ENCODE measurements at regions not wholly inside any gene's neighbourhood (a gene's known extent, or its start where the extent isn't known, plus 50 kb on each side); places are given as distances from the start of the nearest gene placed in this dataset.
"Not testable (repeated sequence)": the region's sequence is repeated elsewhere in the genome, so short reads cannot be mapped to it uniquely, and the experiment has no call there.

DNA sequence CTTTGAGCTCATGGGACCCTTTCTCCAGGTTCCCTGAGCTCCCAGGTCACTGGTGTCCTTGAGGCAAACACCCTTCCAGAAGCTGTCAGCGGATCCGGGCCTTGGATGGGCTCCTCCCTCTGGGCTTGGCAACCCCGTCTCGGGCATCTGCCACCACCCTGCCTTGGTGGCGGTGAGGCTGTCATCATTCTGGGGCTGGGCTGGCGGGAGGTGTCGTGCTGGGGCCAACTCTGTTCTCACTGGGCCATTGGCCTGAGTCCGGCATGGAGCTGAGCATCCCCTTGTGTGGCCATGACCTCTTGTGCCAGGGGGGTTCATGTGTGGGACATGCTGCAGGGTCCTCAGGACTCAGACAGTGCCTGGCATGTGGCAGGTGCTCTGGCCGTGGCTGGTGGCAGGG, 197.6 kb downstream of the LAT start:
- no peak for DNase-seq (ENCODE audit: low read depth)

DNA sequence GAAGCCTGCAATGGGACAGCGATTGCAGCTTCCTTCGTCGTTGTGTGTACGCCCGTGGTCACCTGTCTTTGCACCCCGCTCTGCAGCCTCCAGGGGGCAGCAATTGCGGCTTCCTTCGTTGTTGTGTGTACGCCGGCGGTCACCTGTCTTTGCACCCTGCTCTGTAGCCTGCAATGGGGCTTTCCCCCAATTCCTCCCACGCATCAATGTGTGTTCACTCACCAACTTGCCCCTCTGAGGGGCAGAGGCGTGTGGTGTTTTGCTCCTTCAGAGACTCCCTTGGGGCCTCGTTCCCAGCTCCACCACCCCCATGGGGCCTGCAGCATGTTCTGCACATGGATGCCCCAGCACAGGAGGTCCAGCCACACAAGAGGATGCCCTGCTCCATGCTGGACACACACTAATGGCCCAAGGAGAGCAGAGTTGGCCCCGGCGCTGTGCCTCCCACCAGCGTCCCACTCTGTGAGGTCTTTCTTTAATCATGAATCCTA, 197.1 kb downstream of the LAT start:
- not testable (repeated sequence) for DNase-seq (ENCODE audit: low read depth)

DNA sequence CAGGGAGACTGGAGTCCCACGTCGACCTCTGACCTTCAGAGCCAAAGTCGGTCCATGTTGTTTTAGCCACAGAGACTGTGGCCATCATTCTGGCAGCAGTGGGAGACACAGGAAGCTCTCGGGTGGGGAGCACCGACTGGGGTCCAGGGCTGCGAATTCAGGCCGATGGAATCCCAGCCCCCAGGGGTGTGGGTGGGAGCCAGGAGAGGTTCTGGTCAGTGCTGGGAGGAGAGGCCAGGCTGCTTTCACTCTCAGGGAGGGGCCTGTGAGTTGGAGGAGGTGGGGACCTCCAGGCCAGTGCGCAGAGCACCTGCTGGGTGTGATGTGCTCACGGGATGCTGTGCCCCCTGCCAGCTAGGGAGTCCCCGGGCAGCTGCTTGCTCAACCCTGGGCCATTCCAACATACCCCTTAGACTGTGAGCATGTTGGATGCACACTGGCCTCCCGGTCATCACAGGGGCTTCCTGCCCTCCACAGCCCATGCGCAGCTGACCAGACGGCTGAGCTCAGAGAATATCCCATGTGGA, 196.5 kb downstream of the LAT start:
- DNase-seq (ENCODE audit: low read depth) = not testable (repeated sequence)

DNA sequence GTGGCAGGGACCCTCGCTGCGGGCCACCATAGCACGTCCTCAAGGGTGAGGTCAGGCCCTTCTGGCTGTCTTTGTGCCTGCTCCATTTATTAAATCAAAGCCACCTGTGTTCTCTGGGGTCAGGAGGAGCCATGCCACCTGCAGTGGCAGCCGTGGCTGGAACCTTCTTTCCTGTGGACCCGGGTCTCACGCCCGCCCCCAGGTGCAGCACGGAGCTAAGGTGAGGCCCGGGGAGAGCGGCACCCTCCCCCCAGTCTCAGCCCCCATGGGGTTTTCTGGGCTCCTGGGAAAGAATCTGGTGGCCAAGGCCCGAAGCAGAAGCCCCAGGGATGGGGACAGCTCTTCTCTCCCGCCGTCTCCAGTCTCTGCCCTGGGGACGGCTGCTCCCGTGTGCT, 195.4 kb downstream of the LAT start:
- not testable (repeated sequence) for DNase-seq (ENCODE audit: low read depth)

DNA sequence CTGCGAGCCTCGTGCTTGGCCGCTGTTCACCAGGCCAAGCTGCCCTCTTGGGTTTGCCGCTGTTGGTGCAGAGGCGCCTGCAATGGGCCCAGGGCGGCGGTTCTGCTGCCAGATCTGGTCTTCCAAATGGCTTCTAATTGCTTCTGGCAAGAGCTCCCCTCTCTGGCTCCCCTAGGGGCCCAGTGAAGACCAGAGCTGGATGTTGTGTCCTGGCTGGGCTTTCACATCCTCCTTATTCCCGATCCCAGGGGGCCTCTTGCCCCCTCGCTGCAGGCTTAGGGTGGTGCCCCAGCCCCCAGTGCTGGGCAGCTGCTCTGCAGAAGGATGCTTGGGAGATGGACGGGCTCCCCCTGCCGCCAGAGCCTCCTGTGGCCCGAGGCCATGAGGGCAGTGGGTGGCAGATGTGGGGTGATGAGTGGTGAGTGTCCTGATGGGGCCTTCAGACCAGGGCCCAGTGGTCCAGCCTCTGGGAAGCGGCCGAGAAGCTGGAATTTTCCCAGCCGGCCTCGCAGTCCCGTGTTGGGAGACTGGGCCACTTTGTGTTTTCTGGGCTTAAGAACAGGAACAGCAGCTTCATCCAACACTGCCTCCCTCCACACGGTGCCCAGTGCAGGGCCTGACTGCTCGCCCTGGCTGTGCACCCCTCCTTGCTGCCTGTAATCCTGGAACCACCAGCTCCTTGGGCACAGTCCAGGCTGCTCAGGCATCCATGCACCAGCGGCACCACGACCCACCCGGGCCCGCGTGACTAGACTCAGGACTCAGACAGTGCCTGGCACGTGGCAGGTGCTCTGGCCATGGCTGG, 194.8 kb downstream of the LAT start:
- not testable (repeated sequence) for DNase-seq (ENCODE audit: low read depth)

DNA sequence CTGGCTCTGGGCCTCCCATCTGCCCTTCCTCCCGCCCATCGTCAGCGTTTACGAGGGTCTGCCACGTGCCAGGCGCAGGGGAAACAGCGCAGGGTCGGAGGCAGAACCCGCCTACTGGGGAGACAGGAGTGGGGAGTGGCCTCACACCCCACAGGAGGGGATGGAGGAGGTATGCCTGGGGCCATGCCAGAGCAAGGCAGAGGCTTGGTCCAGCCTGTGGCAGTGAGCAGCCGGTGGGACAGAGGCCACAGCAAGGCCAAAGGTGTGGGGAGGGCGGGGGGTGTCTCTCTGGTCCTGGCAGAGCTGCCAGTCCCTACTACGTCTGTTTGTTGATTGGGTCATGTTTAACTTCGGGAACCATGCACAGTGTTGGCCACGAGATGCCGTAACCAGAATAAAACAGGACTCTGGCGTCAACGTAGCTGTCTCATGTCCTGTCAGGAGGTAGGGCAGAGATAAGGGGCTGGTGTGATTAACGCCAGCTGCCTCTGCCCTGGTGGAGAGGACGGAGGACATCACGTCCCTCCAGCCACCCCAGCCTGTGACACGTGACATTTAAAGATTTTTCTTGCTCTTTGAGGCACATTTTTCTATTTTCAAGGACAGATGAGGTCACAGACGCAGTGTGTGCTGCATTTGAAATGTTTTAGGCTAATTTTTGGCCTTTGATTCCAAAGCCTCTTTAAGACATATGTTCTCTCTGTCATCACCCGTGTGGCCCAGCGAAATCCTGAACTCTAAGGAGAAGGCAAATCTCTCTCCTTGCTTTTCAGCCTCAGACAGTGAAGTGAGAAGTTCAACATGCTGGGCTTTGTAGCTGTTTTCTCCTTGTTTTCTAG, 193.3 kb downstream of the LAT start:
- not testable (repeated sequence) for DNase-seq (ENCODE audit: low read depth)

DNA sequence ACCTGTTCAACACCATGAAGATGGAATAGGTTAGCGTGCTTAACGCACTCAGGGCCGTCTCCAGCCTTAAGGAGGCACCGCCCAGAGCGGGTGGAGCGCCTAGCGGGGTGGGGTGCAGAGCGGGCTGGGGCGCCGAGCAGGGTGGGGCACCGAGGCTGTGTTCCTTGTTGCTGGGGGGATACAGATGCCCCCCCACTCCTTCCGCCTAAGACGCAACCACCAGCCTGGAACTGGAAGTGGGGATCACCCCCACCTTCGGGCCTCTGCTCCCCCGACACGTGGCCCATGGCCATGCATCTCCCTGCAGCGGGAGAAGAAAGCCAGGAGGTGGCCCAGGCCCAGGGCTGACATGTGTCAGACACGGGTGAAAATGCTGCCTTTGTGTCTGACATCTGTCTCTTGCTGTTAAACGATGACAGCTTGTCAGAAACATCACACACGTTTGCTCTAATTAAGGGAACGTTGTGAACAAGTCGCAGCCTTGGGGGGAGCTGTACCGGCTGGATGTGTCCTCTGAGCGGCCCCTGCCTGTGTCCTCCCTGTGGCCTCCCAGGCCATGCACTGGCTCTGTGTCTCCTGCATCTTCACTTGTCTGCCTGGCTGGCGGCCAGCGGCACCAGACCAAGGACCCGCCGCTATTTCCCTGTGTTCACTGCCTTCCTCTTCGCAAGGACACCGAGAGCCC, 192.5 kb downstream of the LAT start:
- not testable (repeated sequence) for DNase-seq (ENCODE audit: low read depth)

DNA sequence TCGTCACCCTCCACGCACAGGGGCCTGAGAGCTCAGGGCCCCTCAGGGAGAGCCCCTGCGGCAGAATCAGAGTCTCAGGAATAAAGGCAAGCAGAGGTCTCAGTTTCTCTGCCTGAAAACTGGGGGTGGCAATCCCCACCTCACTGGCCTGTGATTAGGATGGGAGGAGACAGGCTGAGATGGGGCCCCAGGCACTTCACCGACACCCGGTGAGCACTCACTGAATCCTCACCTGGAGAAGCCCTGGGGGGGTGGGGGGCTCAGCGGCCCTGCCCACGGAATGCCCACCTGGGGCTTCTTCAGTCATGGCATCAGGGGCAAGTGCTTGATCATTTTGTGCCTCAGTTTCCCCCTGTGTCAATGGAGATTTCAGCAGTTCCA, 192.0 kb downstream of the LAT start:
- not testable (repeated sequence) for DNase-seq (ENCODE audit: low read depth)

DNA sequence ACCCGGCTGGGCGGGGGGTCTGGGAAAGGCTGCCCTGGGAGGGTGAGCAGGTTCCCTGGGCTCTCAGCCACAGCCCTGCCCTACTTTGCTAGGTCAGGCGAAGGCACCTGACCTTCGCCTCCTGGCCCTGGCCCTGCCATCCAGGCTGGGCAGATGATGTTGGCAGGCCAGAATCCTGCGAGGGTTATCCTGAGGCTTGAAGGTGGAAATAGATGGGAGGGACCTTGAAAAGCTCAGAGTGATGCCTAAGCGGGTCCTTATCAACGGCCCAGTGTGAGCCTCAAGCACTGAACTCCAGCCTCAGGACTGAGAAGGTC, 191.3 kb downstream of the LAT start:
- DNase-seq (ENCODE audit: low read depth) = not testable (repeated sequence)

DNA sequence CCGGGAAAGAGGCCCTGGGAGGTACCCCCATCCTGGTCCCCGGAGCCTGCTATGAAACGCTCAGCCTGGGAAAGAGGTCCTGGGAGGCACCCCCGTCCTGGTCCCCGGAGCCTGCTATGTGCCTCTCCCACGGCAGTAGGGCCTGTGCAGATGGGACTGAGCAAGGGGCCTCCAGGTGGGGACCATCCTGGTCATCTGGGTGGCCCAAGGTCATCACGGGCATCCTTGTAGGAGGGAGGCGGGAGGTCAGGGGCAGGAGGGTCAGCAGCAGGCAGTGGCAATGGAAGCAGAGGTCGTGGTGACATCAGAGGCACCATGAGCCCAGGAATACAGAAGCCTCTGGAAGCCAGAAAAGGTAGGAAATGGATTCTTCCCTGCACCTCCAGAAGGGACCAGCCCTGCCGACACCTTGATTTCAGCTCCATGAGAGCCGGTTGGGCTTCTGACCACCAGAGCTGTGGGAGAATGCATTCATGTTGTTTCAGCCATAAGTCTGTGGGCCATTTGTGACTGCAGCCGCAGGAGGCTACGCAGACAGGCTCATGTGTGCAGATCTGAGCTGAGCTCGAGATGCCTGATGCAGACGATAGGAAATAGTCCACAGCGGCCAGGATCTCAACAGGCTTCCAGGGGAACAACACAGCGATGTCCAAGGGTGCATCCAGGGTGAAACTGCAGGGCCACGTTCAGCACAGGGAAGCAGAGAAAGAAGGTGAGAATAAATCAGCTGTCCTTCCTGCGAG, 190.7 kb downstream of the LAT start:
- not testable (repeated sequence) for DNase-seq (ENCODE audit: low read depth)

DNA sequence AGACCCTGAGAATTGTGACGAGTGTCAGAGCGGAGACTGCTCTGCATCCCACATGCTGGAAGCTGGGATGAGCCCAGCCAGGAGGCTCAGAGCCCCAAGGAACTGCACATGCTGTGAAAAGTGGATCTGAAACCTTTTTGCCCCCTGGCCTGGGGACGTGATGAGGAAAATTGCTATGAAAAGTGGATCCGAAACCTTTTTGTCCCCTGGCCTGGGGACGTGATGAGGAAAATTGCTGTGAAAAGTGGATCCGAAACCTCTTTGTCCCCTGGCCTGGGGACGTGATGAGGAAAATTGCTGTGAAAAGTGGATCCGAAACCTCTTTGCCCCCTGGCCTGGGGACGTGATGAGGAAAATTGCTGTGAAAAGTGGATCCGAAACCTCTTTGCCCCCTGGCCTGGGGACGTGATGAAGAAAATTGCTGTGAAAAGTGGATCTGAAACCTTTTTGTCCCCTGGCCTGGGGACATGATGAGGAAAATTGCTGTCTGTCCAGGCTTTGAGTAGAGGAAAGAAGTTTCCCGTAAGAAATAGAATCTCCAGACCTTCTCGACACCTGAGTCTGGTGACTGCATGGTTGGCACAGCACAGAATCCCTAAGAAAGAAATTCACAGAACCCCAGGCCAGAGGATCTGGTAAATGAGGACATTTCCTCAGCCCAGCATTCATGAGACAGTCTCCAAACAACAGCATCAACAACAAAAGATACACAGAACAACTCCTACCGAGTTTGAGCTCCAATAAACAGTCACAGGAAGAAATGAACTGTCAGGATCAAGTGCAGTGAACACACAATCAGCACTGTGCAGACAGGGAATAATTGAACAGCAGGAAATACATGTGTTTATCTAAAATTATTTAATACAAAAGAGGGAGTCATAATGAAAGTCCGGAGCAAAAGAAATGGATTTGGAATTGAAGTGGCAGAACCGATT, 188.8 kb downstream of the LAT start:
- DNase-seq (ENCODE audit: low read depth) = not testable (repeated sequence)

DNA sequence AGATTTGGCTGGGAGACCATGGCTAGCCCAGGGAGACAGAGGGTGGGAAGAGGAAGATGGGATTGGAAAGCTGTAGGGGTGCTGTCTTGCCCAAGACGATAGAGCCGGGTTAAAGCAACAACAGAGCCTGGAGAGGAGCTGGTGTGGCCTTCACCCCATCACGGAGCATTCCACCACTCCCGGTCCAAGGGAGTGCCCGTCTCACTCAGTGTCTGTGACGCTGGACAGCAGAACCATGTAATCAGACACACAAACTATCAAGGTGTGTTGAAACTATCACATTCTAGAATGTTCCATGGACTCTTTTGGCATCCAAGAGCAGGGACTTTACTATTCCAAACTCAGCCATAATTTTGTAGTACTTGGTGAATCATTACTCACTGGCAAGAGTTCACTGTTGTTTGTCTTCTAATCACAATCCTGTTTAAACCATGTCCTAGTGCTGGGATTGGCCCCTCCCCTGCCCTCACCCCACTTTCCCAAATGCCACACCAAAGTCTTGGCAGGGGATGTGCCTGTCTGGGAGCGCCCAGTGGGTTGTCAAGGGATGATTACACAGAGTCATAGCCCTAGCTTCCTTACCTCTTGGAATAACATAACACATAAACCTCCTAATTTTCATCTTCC, 187.4 kb downstream of the LAT start:
- DNase-seq (ENCODE audit: low read depth) = not testable (repeated sequence)

DNA sequence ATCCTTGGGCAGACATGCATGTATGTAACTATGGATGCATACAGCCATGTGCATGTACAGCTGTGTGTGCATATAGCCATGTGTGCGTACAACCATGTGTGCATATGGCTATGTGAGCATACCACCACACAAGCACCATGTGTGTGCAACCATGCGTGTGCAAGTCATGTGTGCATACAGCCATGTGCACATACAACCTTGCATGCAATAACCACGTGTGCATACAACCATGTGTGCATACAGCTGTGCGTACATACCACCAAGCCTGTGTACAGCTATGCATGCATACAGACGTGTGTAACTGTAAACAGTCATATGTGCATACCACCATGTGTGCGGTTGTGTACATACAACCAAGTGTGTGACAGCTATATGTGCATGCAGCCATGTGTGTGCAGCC, 186.4 kb downstream of the LAT start:
- not testable (repeated sequence) for DNase-seq (ENCODE audit: low read depth)

DNA sequence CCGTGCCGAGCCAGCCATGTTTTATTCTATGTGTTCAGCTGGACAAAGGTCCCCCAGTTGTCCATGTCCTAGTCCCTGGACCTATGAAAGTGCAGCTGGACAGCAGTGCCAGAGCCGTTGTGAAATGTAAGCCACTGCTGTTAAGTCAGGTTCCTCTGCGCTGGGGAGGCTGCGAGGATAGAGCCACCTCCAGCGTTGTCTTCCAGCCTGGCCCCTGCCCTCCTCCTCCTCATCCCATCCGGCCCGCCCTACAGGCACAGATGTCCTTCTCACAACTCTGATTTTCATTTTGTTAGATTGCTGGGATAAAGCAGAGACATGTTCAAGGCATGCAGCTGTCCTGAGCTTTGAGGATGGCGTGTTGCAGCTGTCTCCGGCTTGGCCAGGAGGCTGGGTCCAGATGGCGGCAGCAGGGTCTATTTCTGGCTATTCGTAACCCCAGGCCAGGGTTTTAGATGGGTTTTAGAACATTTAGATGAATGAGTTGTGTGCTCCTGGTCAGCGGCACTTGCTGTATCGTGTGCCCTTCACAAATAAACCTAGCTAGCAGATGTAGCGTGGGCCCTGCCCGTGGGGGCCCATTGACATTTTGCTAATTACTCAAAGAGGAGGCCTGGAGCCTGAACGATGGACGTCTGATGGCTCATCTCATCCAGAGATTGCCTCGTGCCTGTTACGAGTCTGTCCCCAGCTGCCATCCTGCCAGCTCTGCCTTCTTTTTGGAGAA, 185.7 kb downstream of the LAT start:
- not testable (repeated sequence) for DNase-seq (ENCODE audit: low read depth)

DNA sequence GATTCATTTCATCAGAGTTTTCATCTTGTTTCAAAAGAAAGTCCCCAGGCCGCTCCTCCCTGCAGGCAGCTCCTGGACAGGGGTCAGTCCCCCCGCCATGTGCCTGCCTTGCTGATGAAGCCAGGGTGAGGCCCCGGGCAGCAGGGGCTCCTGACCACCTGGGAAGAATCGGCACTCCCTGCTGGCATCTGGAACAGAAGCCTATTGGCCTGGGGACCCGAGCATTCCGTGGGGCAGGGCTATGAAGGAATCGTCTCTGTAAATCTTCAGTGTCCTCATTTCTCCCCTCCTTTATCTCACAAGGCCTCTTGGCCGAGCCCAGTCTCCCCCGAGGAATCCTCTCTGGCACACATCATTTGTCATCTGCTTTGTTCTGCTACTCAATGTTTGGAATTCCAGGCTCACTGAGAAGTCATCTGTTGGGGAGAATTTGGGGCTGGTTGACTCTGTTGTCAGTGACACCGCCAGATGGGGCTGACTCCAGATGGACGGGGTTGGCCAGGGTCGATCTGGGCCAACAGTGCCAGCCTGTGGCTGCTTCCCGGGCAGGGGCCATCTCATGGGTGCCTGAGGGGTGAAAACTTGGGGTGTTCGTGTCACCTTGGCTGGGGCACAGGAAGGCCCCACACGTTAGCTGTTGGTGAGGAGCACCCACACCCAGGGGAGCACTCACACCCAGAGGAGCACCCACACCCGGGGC, 184.6 kb downstream of the LAT start:
- DNase-seq (ENCODE audit: low read depth) = not testable (repeated sequence)

DNA sequence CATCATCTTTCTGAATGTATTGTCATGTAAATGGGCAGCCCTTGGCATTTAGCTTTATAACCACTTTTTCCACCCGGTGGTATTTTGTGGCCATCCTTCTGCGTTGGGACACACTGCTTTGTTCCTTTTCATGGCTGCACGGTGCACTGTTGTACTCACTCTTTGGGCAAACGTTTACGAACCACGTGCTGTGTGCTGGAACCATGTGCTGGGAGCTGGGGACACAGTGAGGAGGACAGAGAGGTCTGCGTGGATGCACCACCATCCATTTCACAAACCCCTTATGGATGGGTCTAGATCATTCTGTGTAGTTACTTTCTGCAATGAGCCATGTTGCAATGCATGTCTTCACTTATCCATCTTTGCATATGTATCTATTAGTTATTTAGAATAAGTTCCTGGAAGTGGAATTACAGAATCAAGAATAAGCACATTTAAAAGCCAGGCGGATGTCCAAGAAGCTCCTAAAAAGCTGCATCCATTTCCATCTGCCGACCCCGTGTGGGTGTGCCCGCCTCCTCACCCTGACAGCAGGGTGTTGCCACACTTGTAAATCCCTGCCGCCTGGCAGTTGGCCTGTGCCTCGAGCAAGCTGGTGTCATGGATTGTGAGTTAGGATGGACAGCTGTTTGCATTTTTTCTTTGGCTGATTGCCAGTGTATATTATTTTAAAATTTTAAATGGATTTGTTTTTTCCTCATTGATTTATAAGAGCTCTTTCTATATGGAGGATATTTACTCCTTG, 183.8 kb downstream of the LAT start:
- not testable (repeated sequence) for DNase-seq (ENCODE audit: low read depth)

DNA sequence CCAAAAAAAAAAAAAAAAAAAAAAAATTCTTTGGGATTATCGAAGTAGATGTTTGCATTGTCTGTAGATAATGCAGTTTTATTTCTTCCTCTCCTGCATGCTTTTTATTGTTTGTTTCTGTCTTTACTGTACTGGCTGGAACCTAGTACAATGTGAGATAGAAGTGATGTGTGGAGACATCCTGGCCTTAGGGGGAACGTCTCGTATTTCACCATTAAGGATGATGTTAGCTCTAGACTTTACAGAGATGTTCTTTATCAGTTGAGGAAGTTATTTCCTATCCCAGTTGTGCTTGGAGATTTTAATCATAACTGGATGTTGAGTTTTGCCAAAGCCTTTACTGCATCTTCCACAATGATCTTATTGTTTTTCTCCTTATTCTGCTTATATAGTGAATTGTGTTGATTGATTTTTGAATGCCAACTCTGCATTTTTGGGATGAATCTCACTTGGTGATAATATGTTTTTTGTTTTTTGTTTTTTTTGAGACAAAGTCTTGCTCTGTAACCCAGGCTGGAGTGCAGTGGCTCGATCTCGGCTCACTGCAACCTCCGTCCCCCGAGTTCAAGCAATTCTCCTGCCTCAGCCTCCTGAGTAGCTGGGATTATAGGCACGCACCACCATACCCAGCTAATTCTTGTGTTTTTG, 179.7 kb downstream of the LAT start:
- DNase-seq (ENCODE audit: low read depth) = not testable (repeated sequence)

Measured in renal cortical epithelial cell (primary cell).